SK-N-MC (cell line): ENCODE measurements at regions not wholly inside any gene's neighbourhood (a gene's known extent, or its start where the extent isn't known, plus 50 kb on each side); places are given as distances from the start of the nearest gene placed in this dataset.
"Not testable (repeated sequence)": the region's sequence is repeated elsewhere in the genome, so short reads cannot be mapped to it uniquely, and the experiment has no call there.

Experiments used
- EZH2 ChIP-seq: fragments of 200-600 bp; sonication (generic); IDR thresholded peaks from one replicate; pipeline ENCODE4 v1.6.1; 2017; ENCODE audit warnings: antibody characterized with exemption
- POLR2AphosphoS5 ChIP-seq: IDR thresholded peaks from 2 replicates; pipeline ENCODE4 v1.6.1; 2012; ENCODE audit warnings: mild to moderate bottlenecking, low read depth, low read length, borderline replicate concordance

DNA sequence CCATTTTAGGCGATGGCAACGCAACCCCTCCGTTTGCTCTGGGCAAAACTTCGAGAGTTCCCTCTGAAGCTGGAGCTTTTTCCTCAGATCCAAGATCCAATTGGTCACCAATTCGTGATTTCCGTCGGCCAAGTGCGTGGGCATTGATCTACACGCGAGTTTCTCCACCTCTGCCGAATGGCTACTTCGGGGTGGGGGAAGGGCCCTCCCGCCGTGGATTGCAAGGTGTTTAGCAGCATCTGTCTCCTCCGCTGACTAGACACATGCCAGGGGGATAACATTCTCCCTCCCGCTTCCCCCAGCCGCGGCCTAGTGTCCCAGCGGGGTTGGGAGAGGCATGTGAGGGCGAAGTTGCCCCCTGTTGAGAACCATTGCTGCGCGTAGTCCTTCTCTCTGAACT, 120.6 kb downstream of the PPIAL4A start:
- not testable (repeated sequence) for TF ChIP-seq EZH2, POLR2AphosphoS5
